ENCODE measurements at regions not wholly inside any gene's neighbourhood (a gene's known extent, or its start where the extent isn't known, plus 50 kb on each side); places are given as distances from the start of the nearest gene placed in this dataset.

- TF ChIP-seq CTCF (IDR thresholded peaks at IDR 0.05; ENCODE audit: insufficient read depth, low read length) (no peak), POLR2AphosphoS5 (IDR thresholded peaks at IDR 0.05; ENCODE audit: low read depth) (no peak), SPI1 (IDR thresholded peaks at IDR 0.05; ENCODE audit: borderline replicate concordance, low read depth) (no peak), GABPA (IDR thresholded peaks at IDR 0.05; ENCODE audit: low read depth) (no peak)
- TF ChIP-seq, protein P1, sequence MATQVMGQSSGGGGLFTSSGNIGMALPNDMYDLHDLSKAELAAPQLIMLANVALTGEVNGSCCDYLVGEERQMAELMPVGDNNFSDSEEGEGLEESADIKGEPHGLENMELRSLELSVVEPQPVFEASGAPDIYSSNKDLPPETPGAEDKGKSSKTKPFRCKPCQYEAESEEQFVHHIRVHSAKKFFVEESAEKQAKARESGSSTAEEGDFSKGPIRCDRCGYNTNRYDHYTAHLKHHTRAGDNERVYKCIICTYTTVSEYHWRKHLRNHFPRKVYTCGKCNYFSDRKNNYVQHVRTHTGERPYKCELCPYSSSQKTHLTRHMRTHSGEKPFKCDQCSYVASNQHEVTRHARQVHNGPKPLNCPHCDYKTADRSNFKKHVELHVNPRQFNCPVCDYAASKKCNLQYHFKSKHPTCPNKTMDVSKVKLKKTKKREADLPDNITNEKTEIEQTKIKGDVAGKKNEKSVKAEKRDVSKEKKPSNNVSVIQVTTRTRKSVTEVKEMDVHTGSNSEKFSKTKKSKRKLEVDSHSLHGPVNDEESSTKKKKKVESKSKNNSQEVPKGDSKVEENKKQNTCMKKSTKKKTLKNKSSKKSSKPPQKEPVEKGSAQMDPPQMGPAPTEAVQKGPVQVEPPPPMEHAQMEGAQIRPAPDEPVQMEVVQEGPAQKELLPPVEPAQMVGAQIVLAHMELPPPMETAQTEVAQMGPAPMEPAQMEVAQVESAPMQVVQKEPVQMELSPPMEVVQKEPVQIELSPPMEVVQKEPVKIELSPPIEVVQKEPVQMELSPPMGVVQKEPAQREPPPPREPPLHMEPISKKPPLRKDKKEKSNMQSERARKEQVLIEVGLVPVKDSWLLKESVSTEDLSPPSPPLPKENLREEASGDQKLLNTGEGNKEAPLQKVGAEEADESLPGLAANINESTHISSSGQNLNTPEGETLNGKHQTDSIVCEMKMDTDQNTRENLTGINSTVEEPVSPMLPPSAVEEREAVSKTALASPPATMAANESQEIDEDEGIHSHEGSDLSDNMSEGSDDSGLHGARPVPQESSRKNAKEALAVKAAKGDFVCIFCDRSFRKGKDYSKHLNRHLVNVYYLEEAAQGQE (IDR thresholded peaks at IDR 0.05; ENCODE audit: insufficient replicate concordance, low read depth) = no peak
These were observed 51.8 kb upstream of the ACSF3 start for GRCh38 chr16:89041571-89042481.
